Liver (tissue), 3 donors: ENCODE measurements at regions not wholly inside any gene's neighbourhood (a gene's known extent, or its start where the extent isn't known, plus 50 kb on each side); places are given as distances from the start of the nearest gene placed in this dataset.

Source experiments
- GABPA ChIP-seq, 2 donors: IDR thresholded peaks in 1 of 2; conservative IDR thresholded peaks in 1 of 2; 2 replicates each; pipeline ENCODE4 v1.6.1; 2016; ENCODE audit warnings: antibody characterized with exemption in 2 of 2, mild to moderate bottlenecking in 1 of 2, moderate library complexity in 1 of 2
- HNF4G ChIP-seq: IDR thresholded peaks from 2 replicates; pipeline ENCODE4 v1.6.1; 2016; ENCODE audit warnings: antibody characterized with exemption
- RAD21 ChIP-seq, 2 donors: IDR thresholded peaks; 2 replicates each; pipeline ENCODE4 v1.6.1; 2016; ENCODE audit warnings: antibody characterized with exemption in 2 of 2, mild to moderate bottlenecking in 2 of 2
- RXRA ChIP-seq, 2 donors: IDR thresholded peaks; 2 replicates each; pipeline ENCODE4 v1.6.1; 2017 to 2018; ENCODE audit warnings: antibody characterized with exemption in 2 of 2, mild to moderate bottlenecking in 1 of 2
- SP1 ChIP-seq: IDR thresholded peaks from 2 replicates; pipeline ENCODE4 v1.6.1; 2018; ENCODE audit warnings: antibody characterized with exemption, mild to moderate bottlenecking
- TAF1 ChIP-seq: conservative IDR thresholded peaks from 2 replicates; pipeline ENCODE4 v1.6.1; 2016; ENCODE audit warnings: antibody characterized with exemption, mild to moderate bottlenecking
- YY1 ChIP-seq: IDR thresholded peaks from 2 replicates; pipeline ENCODE4 v1.6.1; 2016; ENCODE audit warnings: antibody characterized with exemption, mild to moderate bottlenecking
- TF ChIP-seq, protein P1 (sequence below): fragments of 150-350 bp; IDR thresholded peaks from 2 replicates; pipeline ENCODE4 v1.5.1; 2017; ENCODE audit warnings: improper control_type of control experiment, low read depth, low read length; ENCODE audit not compliant: missing input control
- TF ChIP-seq, protein P2 (sequence below): IDR thresholded peaks from 2 replicates; pipeline ENCODE4 v1.6.1; 2016; ENCODE audit warnings: antibody characterized with exemption
- TF ChIP-seq, protein P3 (sequence below): IDR thresholded peaks from 2 replicates; pipeline ENCODE4 v1.6.1; 2016; ENCODE audit warnings: antibody characterized with exemption
- donor health status: healthy.
- donor health status: healthy.

DNA sequence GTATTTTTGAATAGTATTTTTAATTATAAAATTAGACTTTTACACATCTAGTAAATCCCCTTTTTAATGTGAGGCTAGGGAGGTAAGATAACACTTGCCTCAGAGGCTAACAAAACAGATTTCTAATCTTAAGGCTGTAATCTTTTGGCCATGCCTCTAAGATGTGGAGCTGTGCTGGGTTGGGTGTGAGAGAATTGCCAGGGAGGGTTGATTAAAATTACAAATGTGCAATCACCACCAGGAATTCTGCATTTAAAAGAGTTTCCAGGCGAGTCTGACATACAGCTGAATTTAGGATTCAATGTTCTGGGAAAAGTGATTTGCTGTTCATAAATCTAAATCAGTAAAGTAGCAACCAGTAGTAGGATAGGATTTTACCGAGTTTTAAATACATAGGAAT lies 73.3 kb downstream of the NUDT12 start:
- TF ChIP-seq YY1, result no peak
- TF ChIP-seq, protein P1, sequence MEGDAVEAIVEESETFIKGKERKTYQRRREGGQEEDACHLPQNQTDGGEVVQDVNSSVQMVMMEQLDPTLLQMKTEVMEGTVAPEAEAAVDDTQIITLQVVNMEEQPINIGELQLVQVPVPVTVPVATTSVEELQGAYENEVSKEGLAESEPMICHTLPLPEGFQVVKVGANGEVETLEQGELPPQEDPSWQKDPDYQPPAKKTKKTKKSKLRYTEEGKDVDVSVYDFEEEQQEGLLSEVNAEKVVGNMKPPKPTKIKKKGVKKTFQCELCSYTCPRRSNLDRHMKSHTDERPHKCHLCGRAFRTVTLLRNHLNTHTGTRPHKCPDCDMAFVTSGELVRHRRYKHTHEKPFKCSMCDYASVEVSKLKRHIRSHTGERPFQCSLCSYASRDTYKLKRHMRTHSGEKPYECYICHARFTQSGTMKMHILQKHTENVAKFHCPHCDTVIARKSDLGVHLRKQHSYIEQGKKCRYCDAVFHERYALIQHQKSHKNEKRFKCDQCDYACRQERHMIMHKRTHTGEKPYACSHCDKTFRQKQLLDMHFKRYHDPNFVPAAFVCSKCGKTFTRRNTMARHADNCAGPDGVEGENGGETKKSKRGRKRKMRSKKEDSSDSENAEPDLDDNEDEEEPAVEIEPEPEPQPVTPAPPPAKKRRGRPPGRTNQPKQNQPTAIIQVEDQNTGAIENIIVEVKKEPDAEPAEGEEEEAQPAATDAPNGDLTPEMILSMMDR, result no peak
- no peak for TF ChIP-seq TAF1
- no peak for TF ChIP-seq SP1
- TF ChIP-seq, protein P2, sequence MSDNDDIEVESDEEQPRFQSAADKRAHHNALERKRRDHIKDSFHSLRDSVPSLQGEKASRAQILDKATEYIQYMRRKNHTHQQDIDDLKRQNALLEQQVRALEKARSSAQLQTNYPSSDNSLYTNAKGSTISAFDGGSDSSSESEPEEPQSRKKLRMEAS, result no peak
- TF ChIP-seq, protein P3, sequence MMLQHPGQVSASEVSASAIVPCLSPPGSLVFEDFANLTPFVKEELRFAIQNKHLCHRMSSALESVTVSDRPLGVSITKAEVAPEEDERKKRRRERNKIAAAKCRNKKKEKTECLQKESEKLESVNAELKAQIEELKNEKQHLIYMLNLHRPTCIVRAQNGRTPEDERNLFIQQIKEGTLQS, result no peak
- TF ChIP-seq GABPA (IDR thresholded peaks at IDR 0.05 in 1 of 2, conservative IDR thresholded peaks at IDR 0.05 in 1 of 2), result no peak
- TF ChIP-seq RAD21 (IDR thresholded peaks at IDR 0.05), result no peak
- no peak for TF ChIP-seq HNF4G
- TF ChIP-seq RXRA (IDR thresholded peaks at IDR 0.05), result no peak
